C4-2B (cell line): ENCODE measurements at regions not wholly inside any gene's neighbourhood (a gene's known extent, or its start where the extent isn't known, plus 50 kb on each side); places are given as distances from the start of the nearest gene placed in this dataset.

Experiments used
- H3K27ac ChIP-seq: fragments of 450-650 bp; 2 replicates; pipeline ENCODE4 v1.5.1; 2017
- CTCF ChIP-seq: fragments of 450-650 bp; conservative IDR thresholded peaks from 2 replicates; pipeline ENCODE4 v1.5.1; 2017; ENCODE audit warnings: mild to moderate bottlenecking
- ZFX ChIP-seq: fragments of 450-650 bp; IDR thresholded peaks from 2 replicates; pipeline ENCODE4 v1.6.1; 2017

GRCh38 chr3:64294771-64295170 lies 69.5 kb upstream of the PRICKLE2 start:
- TF ChIP-seq CTCF (no peak), ZFX (no peak)
- no peak overlapping the region for H3K27ac ChIP-seq

GRCh38 chr3:64293121-64293520 lies 67.9 kb upstream of the PRICKLE2 start:
- TF ChIP-seq ZFX, result no peak
- TF ChIP-seq CTCF, result no peak
- H3K27ac ChIP-seq, result no peak overlapping the region

- no peak overlapping the region for H3K27ac ChIP-seq
- TF ChIP-seq CTCF (no peak), ZFX (no peak)
These were observed 66.7 kb upstream of the PRICKLE2 start for GRCh38 chr3:64291956-64292355.

GRCh38 chr3:64291345-64291744 lies 66.1 kb upstream of the PRICKLE2 start:
- no peak overlapping the region for H3K27ac ChIP-seq
- TF ChIP-seq CTCF (no peak), ZFX (no peak)

GRCh38 chr3:64290864-64291263 lies 65.6 kb upstream of the PRICKLE2 start:
- H3K27ac ChIP-seq, result no peak overlapping the region

GRCh38 chr3:64290161-64290560 lies 64.9 kb upstream of the PRICKLE2 start:
- TF ChIP-seq ZFX (no peak), CTCF (no peak)
- H3K27ac ChIP-seq, result no peak overlapping the region

More at GRCh38 chr3:64290864-64291263, 65.6 kb upstream of the PRICKLE2 start:
- TF ChIP-seq ZFX (no peak), CTCF (no peak)

GRCh38 chr3:64289622-64290021 lies 64.4 kb upstream of the PRICKLE2 start:
- H3K27ac ChIP-seq, result no peak overlapping the region
- no peak for TF ChIP-seq CTCF
- TF ChIP-seq ZFX, result no peak
